Adipocyte (in vitro differentiated cells): ENCODE measurements at regions not wholly inside any gene's neighbourhood (a gene's known extent, or its start where the extent isn't known, plus 50 kb on each side); places are given as distances from the start of the nearest gene placed in this dataset.
"Not testable (repeated sequence)": the region's sequence is repeated elsewhere in the genome, so short reads cannot be mapped to it uniquely, and the experiment has no call there.

Source experiments
- DNase-seq: peaks from one replicate; pipeline ENCODE4 v3.0.0-alpha.2; 2015; ENCODE audit warnings: low read depth
- H3K27me3 ChIP-seq: replicated peaks from 2 replicates; pipeline ENCODE4 v1.7.0; 2013; ENCODE audit warnings: mild to moderate bottlenecking, low read length, moderate library complexity; ENCODE audit not compliant: control insufficient read depth, insufficient read depth
- H3K36me3 ChIP-seq: 2 replicates; pipeline ENCODE4 v1.7.0; 2013; ENCODE audit warnings: low read length, mild to moderate bottlenecking, moderate library complexity; ENCODE audit not compliant: control insufficient read depth, insufficient read depth, severe bottlenecking
- H3K4me1 ChIP-seq: 2 replicates; pipeline ENCODE4 v1.7.0; 2013; ENCODE audit warnings: mild to moderate bottlenecking, low read length, moderate library complexity; ENCODE audit not compliant: control insufficient read depth, insufficient read depth
- H3K4me3 ChIP-seq: 2 replicates; pipeline ENCODE4 v1.7.0; 2013; ENCODE audit warnings: mild to moderate bottlenecking, low read length, moderate library complexity
- H3K9ac ChIP-seq: 2 replicates; pipeline ENCODE4 v1.7.0; 2013; ENCODE audit warnings: mild to moderate bottlenecking, low read length, moderate library complexity
- H3K9me3 ChIP-seq: 2 replicates; pipeline ENCODE4 v1.7.0; 2013; ENCODE audit warnings: mild to moderate bottlenecking, low read length, moderate library complexity; ENCODE audit not compliant: control insufficient read depth

GRCh38 chr3:161602918-161603317, 106.3 kb downstream of the OTOL1 start:
- no peak overlapping the region for H3K9ac ChIP-seq
- no peaks in the 10 kb centered on the region for H3K36me3 ChIP-seq
- H3K4me3 ChIP-seq: no peak overlapping the region
- no peaks in the 10 kb centered on the region for H3K27me3 ChIP-seq
- no peak for DNase-seq
- no peaks in the 10 kb centered on the region for H3K9me3 ChIP-seq
- H3K4me1 ChIP-seq: peaks cover 4% of the 10 kb centered on the region

- Histone ChIP-seq H3K27me3 (no peaks in the 10 kb centered on the region), H3K9me3 (no peaks in the 10 kb centered on the region), H3K4me1 (peaks cover 4% of the 10 kb centered on the region), H3K9ac (no peak overlapping the region), H3K36me3 (no peaks in the 10 kb centered on the region), H3K4me3 (no peak overlapping the region)
- no peak for DNase-seq
These were observed 110.4 kb downstream of the OTOL1 start for GRCh38 chr3:161607056-161607455.

- no peaks in the 10 kb centered on the region for H3K4me1 ChIP-seq
- no peaks in the 10 kb centered on the region for H3K36me3 ChIP-seq
- peaks cover 4% of the 10 kb centered on the region for H3K9me3 ChIP-seq
- DNase-seq: no peak
- H3K9ac ChIP-seq: no peak overlapping the region
- no peak overlapping the region for H3K4me3 ChIP-seq
- no peaks in the 10 kb centered on the region for H3K27me3 ChIP-seq
These were observed 122.7 kb downstream of the OTOL1 start for GRCh38 chr3:161619351-161619750.

DNA sequence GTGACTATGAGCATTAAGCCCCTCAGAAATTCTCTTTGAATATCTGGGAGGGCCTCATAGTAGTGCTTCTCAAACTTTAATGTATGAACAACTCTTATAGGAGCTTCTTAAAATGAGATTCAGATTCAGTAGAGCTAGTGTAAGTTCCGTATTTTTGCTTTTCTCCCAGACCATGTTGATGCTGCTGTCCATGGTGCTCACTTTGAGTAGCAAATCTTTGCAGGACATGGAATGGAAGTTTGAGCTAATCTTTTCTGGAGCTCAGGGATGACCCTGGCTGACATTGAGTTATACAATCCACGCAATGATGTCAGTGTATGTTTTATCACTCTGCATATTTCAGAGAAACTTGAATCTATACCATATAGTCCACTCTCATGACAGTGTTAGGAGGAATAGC, 134.2 kb downstream of the OTOL1 start:
- Histone ChIP-seq H3K27me3 (no peaks in the 10 kb centered on the region), H3K4me1 (no peaks in the 10 kb centered on the region), H3K9me3 (no peaks in the 10 kb centered on the region), H3K4me3 (no peak overlapping the region), H3K36me3 (no peaks in the 10 kb centered on the region), H3K9ac (no peak overlapping the region)
- peak; percentile 8 for DNase-seq

DNA sequence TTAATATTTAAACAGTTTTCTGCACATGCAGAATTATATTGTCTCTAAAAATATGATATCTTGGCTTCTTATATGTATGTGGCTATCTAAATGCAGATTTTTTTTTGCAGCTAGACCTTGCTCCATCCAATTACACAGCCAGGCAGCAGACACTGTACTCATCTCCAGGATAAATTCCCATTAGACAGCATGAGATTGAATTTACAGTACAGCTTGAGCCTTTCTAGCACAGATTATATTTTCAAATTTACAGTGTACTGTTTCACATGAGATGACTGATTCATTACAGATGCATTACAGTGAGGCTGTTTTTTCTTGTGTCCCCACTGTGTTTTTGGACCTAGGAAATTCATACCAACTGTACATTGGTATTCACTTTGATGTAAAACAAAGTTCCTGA, 134.9 kb downstream of the OTOL1 start:
- Histone ChIP-seq H3K9ac (no peak overlapping the region), H3K4me1 (no peaks in the 10 kb centered on the region), H3K9me3 (no peaks in the 10 kb centered on the region), H3K27me3 (no peaks in the 10 kb centered on the region), H3K36me3 (no peaks in the 10 kb centered on the region), H3K4me3 (no peak overlapping the region)
- DNase-seq: no peak

DNA sequence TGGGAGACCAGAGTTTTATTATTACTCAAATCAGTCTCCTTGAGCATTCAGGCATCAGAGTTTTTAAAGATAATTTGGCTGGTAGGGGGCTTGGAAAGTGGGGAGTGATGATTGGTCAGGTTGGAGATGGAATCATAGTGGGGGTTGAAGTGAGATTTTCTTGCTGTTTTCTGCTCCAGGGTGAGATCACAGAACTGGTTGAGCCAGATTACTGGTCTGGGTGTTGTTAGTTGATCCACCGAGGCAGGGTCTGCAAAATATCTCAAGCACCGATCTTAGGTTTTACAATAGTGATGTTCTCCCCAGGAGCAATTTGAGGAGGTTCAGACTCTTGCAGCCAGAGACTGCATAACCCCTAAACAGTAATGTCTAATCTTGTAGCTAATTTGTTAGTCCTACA, 141.0 kb downstream of the OTOL1 start:
- H3K9ac ChIP-seq: no peak overlapping the region
- no peaks in the 10 kb centered on the region for H3K4me1 ChIP-seq
- DNase-seq: no peak
- no peaks in the 10 kb centered on the region for H3K36me3 ChIP-seq
- H3K9me3 ChIP-seq: no peaks in the 10 kb centered on the region
- no peaks in the 10 kb centered on the region for H3K27me3 ChIP-seq
- no peak overlapping the region for H3K4me3 ChIP-seq

GRCh38 chr3:161639095-161639494, 142.5 kb downstream of the OTOL1 start:
- H3K27me3 ChIP-seq, H3K9ac ChIP-seq, H3K4me1 ChIP-seq, H3K9me3 ChIP-seq, H3K36me3 ChIP-seq, H3K4me3 ChIP-seq, DNase-seq: not testable (repeated sequence)

DNA sequence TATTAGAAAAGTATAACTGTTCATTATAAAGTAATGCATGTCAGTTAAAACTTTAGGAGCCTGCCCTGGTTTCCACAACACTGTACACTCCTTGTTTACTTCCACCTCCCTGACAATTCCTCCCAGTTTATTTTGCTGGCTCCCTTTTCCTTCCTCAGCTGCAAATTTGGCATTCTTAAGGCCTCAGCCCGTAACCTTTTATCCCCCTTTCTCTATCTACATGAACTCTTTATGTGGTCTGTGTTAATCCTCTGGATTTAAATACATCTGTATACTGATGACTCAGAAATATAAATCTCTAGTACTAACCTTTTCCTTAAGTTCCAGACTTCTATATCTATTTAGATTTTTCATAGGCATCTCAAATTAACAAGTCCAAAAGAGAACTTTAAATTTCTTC, 143.6 kb downstream of the OTOL1 start:
- H3K9me3 ChIP-seq: no peaks in the 10 kb centered on the region
- no peaks in the 10 kb centered on the region for H3K27me3 ChIP-seq
- H3K36me3 ChIP-seq: no peaks in the 10 kb centered on the region
- no peak overlapping the region for H3K9ac ChIP-seq
- H3K4me1 ChIP-seq: no peaks in the 10 kb centered on the region
- no peak for DNase-seq
- no peak overlapping the region for H3K4me3 ChIP-seq

- H3K4me1 ChIP-seq: no peaks in the 10 kb centered on the region
- H3K4me3 ChIP-seq: no peak overlapping the region
- H3K9me3 ChIP-seq: no peaks in the 10 kb centered on the region
- DNase-seq: no peak
- H3K9ac ChIP-seq: no peak overlapping the region
- H3K36me3 ChIP-seq: no peaks in the 10 kb centered on the region
- no peaks in the 10 kb centered on the region for H3K27me3 ChIP-seq
These were observed 144.7 kb downstream of the OTOL1 start for GRCh38 chr3:161641287-161641686.

DNA sequence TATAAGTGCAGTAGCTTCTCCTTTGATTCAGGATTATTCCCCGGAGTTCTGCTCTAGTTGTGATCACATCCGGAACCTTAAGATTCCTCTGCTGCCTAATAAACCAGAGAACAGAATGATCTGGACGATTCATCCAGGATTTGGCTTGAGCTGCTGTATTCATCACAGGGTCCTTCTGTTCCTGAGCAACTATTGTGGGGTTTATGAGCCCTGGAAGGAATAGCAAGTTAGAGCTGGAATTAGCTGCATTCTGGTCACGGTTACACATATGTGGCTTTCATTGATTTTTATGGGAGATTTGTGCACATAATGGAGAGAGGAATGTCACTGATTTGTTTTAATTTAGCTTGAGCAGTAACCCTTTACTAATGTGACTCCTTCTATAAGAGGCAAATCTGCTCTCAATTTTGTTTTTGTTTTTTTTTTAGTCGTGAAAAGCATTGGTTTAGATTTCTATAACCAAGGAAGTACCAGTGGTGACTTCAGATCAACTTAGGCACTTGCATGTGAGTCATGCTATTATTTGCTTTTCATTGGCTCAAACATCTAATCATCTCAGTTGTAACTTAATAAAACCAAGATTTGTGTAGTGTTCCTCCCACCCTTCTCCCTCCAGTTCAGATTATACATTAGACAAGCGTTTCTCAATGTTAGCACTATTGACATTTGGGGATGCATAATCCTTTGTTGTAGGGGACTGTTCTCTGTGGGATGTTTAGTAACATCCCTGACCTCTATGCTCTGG, 148.5 kb downstream of the OTOL1 start:
- H3K36me3 ChIP-seq: no peaks in the 10 kb centered on the region
- H3K27me3 ChIP-seq: no peaks in the 10 kb centered on the region
- H3K9me3 ChIP-seq: no peaks in the 10 kb centered on the region
- DNase-seq: no peak
- no peaks in the 10 kb centered on the region for H3K4me1 ChIP-seq
- no peak overlapping the region for H3K4me3 ChIP-seq
- H3K9ac ChIP-seq: no peak overlapping the region

DNA sequence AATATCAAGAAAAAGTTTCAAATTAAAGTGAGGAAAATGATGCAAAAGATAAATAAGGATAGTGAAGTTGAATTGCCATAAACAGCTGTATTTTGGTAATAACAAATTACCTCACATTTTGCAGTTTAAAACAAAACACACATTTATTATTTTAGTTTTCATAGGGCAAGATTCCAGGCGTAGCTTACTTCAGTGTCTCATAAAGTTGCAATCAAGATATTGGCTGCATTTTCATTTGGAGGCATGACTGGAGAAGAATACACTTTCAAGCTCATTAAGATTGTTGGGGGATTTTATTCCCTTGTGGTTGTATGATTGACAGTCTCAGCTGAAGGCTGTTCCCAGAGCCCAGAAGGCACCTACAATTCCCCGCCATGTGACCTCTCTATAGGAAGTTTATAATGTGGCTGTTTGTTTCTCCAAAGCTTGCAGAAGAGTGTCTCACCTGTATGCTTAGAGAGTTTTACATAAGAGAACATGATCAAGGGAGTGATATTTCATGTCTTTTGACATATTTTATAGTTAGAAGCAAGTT, 151.4 kb downstream of the OTOL1 start:
- H3K9me3 ChIP-seq: no peaks in the 10 kb centered on the region
- no peaks in the 10 kb centered on the region for H3K36me3 ChIP-seq
- no peak for DNase-seq
- H3K4me1 ChIP-seq: no peaks in the 10 kb centered on the region
- H3K27me3 ChIP-seq: no peaks in the 10 kb centered on the region
- H3K9ac ChIP-seq: no peak overlapping the region
- H3K4me3 ChIP-seq: no peak overlapping the region
